ENCODE measurements at regions not wholly inside any gene's neighbourhood (a gene's known extent, or its start where the extent isn't known, plus 50 kb on each side); places are given as distances from the start of the nearest gene placed in this dataset.

DNA sequence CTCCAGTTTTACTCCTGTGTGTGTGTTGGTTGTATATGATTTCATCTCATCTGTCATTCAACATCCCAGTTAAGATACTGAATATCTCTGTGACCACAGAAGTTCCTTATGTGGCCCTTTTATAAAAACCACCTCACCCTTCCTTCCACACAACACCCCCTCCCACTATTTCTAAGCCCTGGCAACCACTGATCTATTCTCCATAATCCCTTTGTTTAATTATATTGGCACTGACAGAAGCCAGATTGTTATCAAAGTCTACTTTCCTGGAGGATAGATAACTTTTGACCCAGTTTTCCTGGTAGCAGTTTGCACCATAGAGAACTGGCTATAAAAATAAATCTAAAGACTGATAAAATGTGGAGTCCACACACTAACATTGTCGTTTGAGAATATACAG is 902.8 kb downstream of the SLC16A7 start:
- H3K27ac ChIP-seq (ENCODE audit: low read depth, low read length): no peak overlapping the region
- H4K20me1 ChIP-seq (replicated peaks in 1 of 2; ENCODE audit: control insufficient read depth in 1 of 2, insufficient read depth in 2 of 2, low read length in 2 of 2): no peaks in the 10 kb centered on the region
- H3K79me2 ChIP-seq (ENCODE audit: control insufficient read depth in 1 of 2, insufficient read depth in 2 of 2, low read length in 2 of 2): no peaks in the 10 kb centered on the region
- no peak overlapping the region for H4K8ac ChIP-seq (ENCODE audit: extremely low read depth, insufficient read depth, low read length)
- DNase-seq (ENCODE audit: low read depth in 1 of 2, low spot score in 2 of 2): no peak
- no peak overlapping the region for H3K4ac ChIP-seq (replicated peaks; ENCODE audit: insufficient read length, low read depth, low read length)
- no peaks in the 10 kb centered on the region for H3K27me3 ChIP-seq (replicated peaks in 1 of 4; ENCODE audit: control insufficient read depth in 3 of 4, extremely low read depth in 1 of 4, insufficient read depth in 3 of 4, low read length in 3 of 4)
- ChIA-PET CTCF (ENCODE audit: partially characterized antibody) (no interaction called here), POLR2A (ENCODE audit: partially characterized antibody) (no interaction called here)
- no peak overlapping the region for H4K91ac ChIP-seq (replicated peaks; ENCODE audit: insufficient read length, low read length)
- no peak overlapping the region for H2BK5ac ChIP-seq (ENCODE audit: low read depth, low read length)
- no peak overlapping the region for H2BK15ac ChIP-seq (ENCODE audit: low read length)
- H3K4me1 ChIP-seq (replicated peaks in 1 of 4; ENCODE audit: control insufficient read depth in 3 of 4, insufficient read depth in 4 of 4, low read length in 3 of 4): no peaks in the 10 kb centered on the region
- WGBS, 2 experiments (ENCODE audit: extremely low coverage in 1 of 2, insufficient coverage in 1 of 2, insufficient read length in 1 of 2, insufficient replicate concordance in 2 of 2, low coverage in 1 of 2, low lambda C conversion rate in 2 of 2, missing lambda C conversion rate in 1 of 2): 90% methylated on average over 1 of the region's 1 CpG; no CpG with 5 or more reads in 1 of the 2 experiments
- FAIRE-seq: no peak
- no peak overlapping the region for H3K4me2 ChIP-seq (ENCODE audit: insufficient read depth in 1 of 2, low read depth in 2 of 2, low read length in 2 of 2)
- H3K9me3 ChIP-seq (ENCODE audit: insufficient read depth in 2 of 2, low read depth in 1 of 2, low read length in 1 of 2): no peaks in the 10 kb centered on the region
- no peak overlapping the region for H3K9ac ChIP-seq (replicated peaks in 1 of 4; ENCODE audit: extremely low read depth in 1 of 4, low read depth in 3 of 4, low read length in 3 of 4)
- no peak overlapping the region for H3K56ac ChIP-seq (replicated peaks; ENCODE audit: insufficient read length, low read depth, low read length)
- H3K23me2 ChIP-seq (ENCODE audit: low read depth, low read length): no peaks in the 10 kb centered on the region
- H3K36me3 ChIP-seq (ENCODE audit: control insufficient read depth in 2 of 4, insufficient read depth in 4 of 4, low read length in 3 of 4): no peaks in the 10 kb centered on the region
- H2BK20ac ChIP-seq (ENCODE audit: low read length): no peak overlapping the region
- H3K14ac ChIP-seq (ENCODE audit: insufficient read length): no peak overlapping the region
- H3K23ac ChIP-seq (ENCODE audit: insufficient read length): no peak overlapping the region
- H2AK5ac ChIP-seq (ENCODE audit: low read depth, low read length): no peak overlapping the region
- no peak overlapping the region for H3K4me3 ChIP-seq (ENCODE audit: extremely low read depth in 1 of 4, insufficient read depth in 2 of 4, low read depth in 3 of 4, low read length in 4 of 4)
- H3K18ac ChIP-seq (ENCODE audit: extremely low read depth, low read length): no peak overlapping the region
- no peak overlapping the region for H4K5ac ChIP-seq (ENCODE audit: insufficient read length, low read depth, low read length)
- no peak overlapping the region for H2AFZ ChIP-seq (ENCODE audit: low read length)
- H2BK12ac ChIP-seq (ENCODE audit: low read depth, low read length): no peak overlapping the region
- no peaks in the 10 kb centered on the region for H3K79me1 ChIP-seq (ENCODE audit: low read depth, low read length)
- no peak overlapping the region for H2BK120ac ChIP-seq (replicated peaks; ENCODE audit: low read depth, low read length)
- no peak for TF ChIP-seq RNF2 (IDR thresholded peaks at IDR 0.05; ENCODE audit: borderline replicate concordance, low read depth, low read length, missing control alignments, poor library complexity, severe bottlenecking)
- TF ChIP-seq, protein P1, sequence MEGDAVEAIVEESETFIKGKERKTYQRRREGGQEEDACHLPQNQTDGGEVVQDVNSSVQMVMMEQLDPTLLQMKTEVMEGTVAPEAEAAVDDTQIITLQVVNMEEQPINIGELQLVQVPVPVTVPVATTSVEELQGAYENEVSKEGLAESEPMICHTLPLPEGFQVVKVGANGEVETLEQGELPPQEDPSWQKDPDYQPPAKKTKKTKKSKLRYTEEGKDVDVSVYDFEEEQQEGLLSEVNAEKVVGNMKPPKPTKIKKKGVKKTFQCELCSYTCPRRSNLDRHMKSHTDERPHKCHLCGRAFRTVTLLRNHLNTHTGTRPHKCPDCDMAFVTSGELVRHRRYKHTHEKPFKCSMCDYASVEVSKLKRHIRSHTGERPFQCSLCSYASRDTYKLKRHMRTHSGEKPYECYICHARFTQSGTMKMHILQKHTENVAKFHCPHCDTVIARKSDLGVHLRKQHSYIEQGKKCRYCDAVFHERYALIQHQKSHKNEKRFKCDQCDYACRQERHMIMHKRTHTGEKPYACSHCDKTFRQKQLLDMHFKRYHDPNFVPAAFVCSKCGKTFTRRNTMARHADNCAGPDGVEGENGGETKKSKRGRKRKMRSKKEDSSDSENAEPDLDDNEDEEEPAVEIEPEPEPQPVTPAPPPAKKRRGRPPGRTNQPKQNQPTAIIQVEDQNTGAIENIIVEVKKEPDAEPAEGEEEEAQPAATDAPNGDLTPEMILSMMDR (IDR thresholded peaks at IDR 0.05; ENCODE audit: control extremely low read depth in 1 of 3, insufficient read depth in 1 of 3, low read depth in 1 of 3, low read length in 3 of 3): no peak
- TF ChIP-seq, protein P2, sequence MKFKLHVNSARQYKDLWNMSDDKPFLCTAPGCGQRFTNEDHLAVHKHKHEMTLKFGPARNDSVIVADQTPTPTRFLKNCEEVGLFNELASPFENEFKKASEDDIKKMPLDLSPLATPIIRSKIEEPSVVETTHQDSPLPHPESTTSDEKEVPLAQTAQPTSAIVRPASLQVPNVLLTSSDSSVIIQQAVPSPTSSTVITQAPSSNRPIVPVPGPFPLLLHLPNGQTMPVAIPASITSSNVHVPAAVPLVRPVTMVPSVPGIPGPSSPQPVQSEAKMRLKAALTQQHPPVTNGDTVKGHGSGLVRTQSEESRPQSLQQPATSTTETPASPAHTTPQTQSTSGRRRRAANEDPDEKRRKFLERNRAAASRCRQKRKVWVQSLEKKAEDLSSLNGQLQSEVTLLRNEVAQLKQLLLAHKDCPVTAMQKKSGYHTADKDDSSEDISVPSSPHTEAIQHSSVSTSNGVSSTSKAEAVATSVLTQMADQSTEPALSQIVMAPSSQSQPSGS (IDR thresholded peaks at IDR 0.05; ENCODE audit: low read length): no peak
- no peak for TF ChIP-seq PHF8 (conservative IDR thresholded peaks at IDR 0.05; ENCODE audit: low read depth, low read length)
- TF ChIP-seq JUN (IDR thresholded peaks at IDR 0.05; ENCODE audit: low read depth, low read length): no peak
- TF ChIP-seq SP4 (IDR thresholded peaks at IDR 0.05; ENCODE audit: low read length): no peak
- TF ChIP-seq TAF1 (IDR thresholded peaks at IDR 0.05; ENCODE audit: low read depth, low read length): no peak
- no peak for TF ChIP-seq EGR1 (IDR thresholded peaks at IDR 0.05; ENCODE audit: borderline replicate concordance, low read depth, low read length)
- no peak for TF ChIP-seq HDAC2 (IDR thresholded peaks at IDR 0.05; ENCODE audit: borderline replicate concordance in 1 of 2, low read depth in 2 of 2, low read length in 2 of 2)
- TF ChIP-seq SIX5 (IDR thresholded peaks at IDR 0.05; ENCODE audit: low read depth, low read length): no peak
